ENCODE measurements at regions not wholly inside any gene's neighbourhood (a gene's known extent, or its start where the extent isn't known, plus 50 kb on each side); places are given as distances from the start of the nearest gene placed in this dataset.

- DNase-seq (ENCODE audit: low spot score): no peak
- ATAC-seq: no peak
- Mint-ChIP-seq H3K4me3 (peak overlapping the region; percentile 43), H3K4me1 (ENCODE audit: low read depth in 2 of 2) (peaks cover 42 to 53% of the 10 kb centered on the region in 2 donors), H3K9me3 (no peaks in the 10 kb centered on the region), H3K36me3 (no peaks in the 10 kb centered on the region), H3K27me3 (no peaks in the 10 kb centered on the region), H3K27ac (peak overlapping the region; percentile 22 to 65)
These were observed 159.2 kb downstream of the SNX18 start for GRCh38 chr5:54676481-54677340.

- H3K27me3 Mint-ChIP-seq: no peaks in the 10 kb centered on the region
- peak overlapping the region; percentile 44 to 53 for H3K27ac Mint-ChIP-seq
These were observed 156.1 kb downstream of the SNX18 start for GRCh38 chr5:54673523-54674225.

GRCh38 chr5:54672871-54673270 lies 155.3 kb downstream of the SNX18 start:
- peak overlapping the region; percentile 44 to 53 for H3K27ac Mint-ChIP-seq
- H3K27me3 Mint-ChIP-seq: no peaks in the 10 kb centered on the region
- no peaks in the 10 kb centered on the region for H3K9me3 Mint-ChIP-seq
- peaks cover 6% of the 10 kb centered on the region for H3K36me3 Mint-ChIP-seq
- peaks cover 66 to 71% of the 10 kb centered on the region in 2 donors for H3K4me1 Mint-ChIP-seq (ENCODE audit: low read depth in 2 of 2)
- H3K4me3 Mint-ChIP-seq: peak overlapping the region; percentile 42
- no peak for DNase-seq (ENCODE audit: low spot score)
- ATAC-seq: no peak

More at GRCh38 chr5:54673523-54674225, 156.1 kb downstream of the SNX18 start:
- H3K9me3 Mint-ChIP-seq: no peaks in the 10 kb centered on the region
- peaks cover 66 to 75% of the 10 kb centered on the region in 2 donors for H3K4me1 Mint-ChIP-seq (ENCODE audit: low read depth in 2 of 2)
- peak; percentile 92 to 95 for ATAC-seq
- H3K4me3 Mint-ChIP-seq: peak overlapping the region; percentile 42
- H3K36me3 Mint-ChIP-seq: no peaks in the 10 kb centered on the region
- peak; percentile 84 for DNase-seq (ENCODE audit: low spot score)

- no peak for ATAC-seq
- peaks cover 6% of the 10 kb centered on the region for H3K36me3 Mint-ChIP-seq
- H3K27me3 Mint-ChIP-seq: no peaks in the 10 kb centered on the region
- H3K4me1 Mint-ChIP-seq (ENCODE audit: low read depth in 2 of 2): peaks cover 66 to 67% of the 10 kb centered on the region in 2 donors
- peak overlapping the region in 1 of 2 donors; percentile 81 for H3K27ac Mint-ChIP-seq
- no peaks in the 10 kb centered on the region for H3K9me3 Mint-ChIP-seq
- no peak overlapping the region for H3K4me3 Mint-ChIP-seq
- no peak for DNase-seq (ENCODE audit: low spot score)
These were observed 154.1 kb downstream of the SNX18 start for GRCh38 chr5:54671681-54672080.

DNA sequence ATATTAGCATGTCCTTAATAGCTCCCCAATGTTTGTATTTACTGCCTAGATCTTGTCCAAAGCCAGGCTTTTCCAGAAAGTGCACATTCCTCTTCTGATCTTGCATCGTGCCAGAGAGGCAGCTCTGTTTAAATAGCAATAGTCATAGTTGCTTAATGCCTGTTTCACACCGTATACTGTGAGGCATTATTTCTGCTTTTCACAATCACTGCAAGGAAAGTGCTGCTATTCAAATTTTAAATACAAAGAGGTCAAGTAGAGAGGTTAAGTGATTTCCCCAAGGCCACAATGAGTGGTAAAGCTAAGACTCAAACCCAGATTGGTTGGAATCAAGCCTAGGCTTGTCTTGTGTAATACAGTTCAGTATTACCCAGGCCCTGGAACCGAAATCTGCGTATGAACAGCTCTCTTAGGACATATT lies 153.6 kb downstream of the SNX18 start:
- H3K27ac Mint-ChIP-seq: peak overlapping the region; percentile 12 to 81
- DNase-seq (ENCODE audit: low spot score) (no peak), ATAC-seq (peak; percentile 67 to 85)
- H3K4me3 Mint-ChIP-seq: peak overlapping the region; percentile 16
- no peaks in the 10 kb centered on the region for H3K9me3 Mint-ChIP-seq
- no peaks in the 10 kb centered on the region for H3K27me3 Mint-ChIP-seq
- peaks cover 61 to 62% of the 10 kb centered on the region in 2 donors for H3K4me1 Mint-ChIP-seq (ENCODE audit: low read depth in 2 of 2)
- H3K36me3 Mint-ChIP-seq: peaks cover 6% of the 10 kb centered on the region

DNA sequence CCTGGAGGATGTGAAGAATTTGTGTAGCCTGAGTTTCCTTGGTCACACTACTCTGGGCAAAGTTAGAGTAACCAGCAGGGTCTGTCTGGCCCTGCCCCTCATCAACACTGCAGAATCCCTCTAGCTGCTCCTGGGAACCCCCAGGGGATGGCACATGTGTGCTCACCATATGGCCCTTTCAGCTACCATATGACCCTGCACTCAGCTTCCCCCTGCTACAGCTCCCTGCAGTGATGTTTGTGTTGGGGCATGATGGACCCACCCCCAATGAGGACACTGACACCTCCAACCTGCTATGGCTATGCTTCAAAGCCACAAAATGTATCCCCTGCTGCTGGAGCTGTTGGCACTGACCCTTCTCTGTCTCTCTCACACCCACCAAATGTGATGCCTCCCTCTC lies 152.7 kb downstream of the SNX18 start:
- Mint-ChIP-seq H3K9me3 (no peaks in the 10 kb centered on the region), H3K4me1 (ENCODE audit: low read depth in 2 of 2) (peaks cover 57 to 58% of the 10 kb centered on the region in 2 donors), H3K4me3 (peak overlapping the region; percentile 16), H3K36me3 (peaks cover 6% of the 10 kb centered on the region), H3K27ac (peak overlapping the region; percentile 12 to 81), H3K27me3 (no peaks in the 10 kb centered on the region)
- DNase-seq (ENCODE audit: low spot score): no peak
- ATAC-seq: no peak

- ATAC-seq: no peak
- Mint-ChIP-seq H3K4me1 (ENCODE audit: low read depth in 2 of 2) (peaks cover 52 to 55% of the 10 kb centered on the region in 2 donors), H3K9me3 (no peaks in the 10 kb centered on the region), H3K27me3 (no peaks in the 10 kb centered on the region), H3K4me3 (peak overlapping the region; percentile 6), H3K27ac (peak overlapping the region in 1 of 2 donors; percentile 81), H3K36me3 (peaks cover 6% of the 10 kb centered on the region)
- no peak for DNase-seq (ENCODE audit: low spot score)
These were observed 152.3 kb downstream of the SNX18 start for GRCh38 chr5:54669845-54670244.

DNA sequence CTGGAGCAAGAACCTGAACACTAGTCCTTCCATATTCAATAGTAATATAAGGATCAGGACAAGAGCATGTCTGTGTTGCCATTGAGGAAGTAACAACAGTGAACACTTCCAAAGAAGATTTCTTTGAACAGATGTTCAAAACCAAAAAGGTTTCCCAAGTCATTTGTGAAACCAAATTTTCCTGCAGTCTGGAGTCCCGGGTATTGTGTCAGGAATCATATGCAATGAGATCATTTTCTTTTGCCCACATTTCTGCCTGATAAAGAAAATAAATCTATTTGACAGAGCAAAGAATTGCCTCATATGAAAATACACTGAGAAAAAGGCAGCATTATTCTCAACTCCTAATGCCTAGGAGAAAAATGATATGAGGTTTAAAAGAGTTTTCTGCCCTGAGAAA lies 151.7 kb downstream of the SNX18 start:
- no peaks in the 10 kb centered on the region for H3K27me3 Mint-ChIP-seq
- ATAC-seq: no peak
- DNase-seq (ENCODE audit: low spot score): no peak
- peaks cover 47 to 50% of the 10 kb centered on the region in 2 donors for H3K4me1 Mint-ChIP-seq (ENCODE audit: low read depth in 2 of 2)
- H3K36me3 Mint-ChIP-seq: peaks cover 6% of the 10 kb centered on the region
- H3K27ac Mint-ChIP-seq: peak overlapping the region in 1 of 2 donors; percentile 81
- H3K4me3 Mint-ChIP-seq: peak overlapping the region; percentile 6
- no peaks in the 10 kb centered on the region for H3K9me3 Mint-ChIP-seq

GRCh38 chr5:54668096-54668495 lies 150.5 kb downstream of the SNX18 start:
- ATAC-seq: no peak
- Mint-ChIP-seq H3K4me3 (no peak overlapping the region), H3K36me3 (peaks cover 6% of the 10 kb centered on the region), H3K9me3 (no peaks in the 10 kb centered on the region), H3K27ac (no peak overlapping the region), H3K4me1 (ENCODE audit: low read depth in 2 of 2) (peaks cover 35 to 43% of the 10 kb centered on the region in 2 donors), H3K27me3 (no peaks in the 10 kb centered on the region)
- no peak for DNase-seq (ENCODE audit: low spot score)

GRCh38 chr5:54667136-54667535 lies 149.6 kb downstream of the SNX18 start:
- no peaks in the 10 kb centered on the region for H3K9me3 Mint-ChIP-seq
- H3K4me3 Mint-ChIP-seq: no peak overlapping the region
- peaks cover 25 to 34% of the 10 kb centered on the region in 2 donors for H3K4me1 Mint-ChIP-seq (ENCODE audit: low read depth in 2 of 2)
- H3K27me3 Mint-ChIP-seq: no peaks in the 10 kb centered on the region
- peaks cover 6% of the 10 kb centered on the region for H3K36me3 Mint-ChIP-seq
- DNase-seq (ENCODE audit: low spot score) (no peak), ATAC-seq (no peak)
- H3K27ac Mint-ChIP-seq: no peak overlapping the region

DNA sequence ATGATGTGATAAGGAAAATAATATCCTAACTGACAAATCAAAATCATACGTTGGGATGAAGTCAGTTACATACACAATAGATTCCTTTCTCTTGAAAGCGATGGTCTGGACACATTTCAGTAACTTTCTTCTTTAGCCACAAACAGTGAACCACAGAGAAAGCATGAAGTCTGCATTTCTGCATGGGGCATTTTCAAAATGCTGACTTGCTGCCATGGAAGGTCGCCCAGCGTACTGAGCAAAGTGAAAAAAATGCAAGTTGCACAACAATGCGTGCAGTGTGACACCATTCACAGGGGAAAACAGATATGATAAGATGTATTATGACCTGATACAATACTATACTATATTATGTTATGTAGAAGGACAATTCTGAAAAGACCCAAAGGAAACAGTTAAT lies 146.3 kb downstream of the SNX18 start:
- Mint-ChIP-seq H3K27ac (peak overlapping the region in 1 of 2 donors; percentile 12), H3K4me3 (no peak overlapping the region), H3K36me3 (peaks cover 6% of the 10 kb centered on the region), H3K27me3 (no peaks in the 10 kb centered on the region), H3K4me1 (ENCODE audit: low read depth in 2 of 2) (peaks cover 0 to 12% of the 10 kb centered on the region in 2 donors), H3K9me3 (no peaks in the 10 kb centered on the region)
- ATAC-seq: no peak
- DNase-seq (ENCODE audit: low spot score): no peak

- Mint-ChIP-seq H3K27ac (no peak overlapping the region), H3K9me3 (no peaks in the 10 kb centered on the region), H3K4me3 (no peak overlapping the region), H3K36me3 (no peaks in the 10 kb centered on the region), H3K27me3 (no peaks in the 10 kb centered on the region), H3K4me1 (ENCODE audit: low read depth in 2 of 2) (peaks cover 1 to 12% of the 10 kb centered on the region in 2 donors)
- DNase-seq (ENCODE audit: low spot score) (no peak), ATAC-seq (no peak)
These were observed 143.6 kb downstream of the SNX18 start for GRCh38 chr5:54661111-54661510.

GRCh38 chr5:54659700-54660131 lies 142.2 kb downstream of the SNX18 start:
- Mint-ChIP-seq H3K27ac (no peak overlapping the region), H3K4me1 (ENCODE audit: low read depth in 2 of 2) (peaks cover 15 to 21% of the 10 kb centered on the region in 2 donors), H3K36me3 (no peaks in the 10 kb centered on the region), H3K9me3 (no peaks in the 10 kb centered on the region), H3K27me3 (no peaks in the 10 kb centered on the region), H3K4me3 (no peak overlapping the region)
- DNase-seq (ENCODE audit: low spot score): no peak
- ATAC-seq: no peak

- H3K27ac Mint-ChIP-seq: no peak overlapping the region
- DNase-seq (ENCODE audit: low spot score) (no peak), ATAC-seq (no peak)
- no peak overlapping the region for H3K4me3 Mint-ChIP-seq
- H3K36me3 Mint-ChIP-seq: no peaks in the 10 kb centered on the region
- H3K27me3 Mint-ChIP-seq: no peaks in the 10 kb centered on the region
- H3K4me1 Mint-ChIP-seq (ENCODE audit: low read depth in 2 of 2): peaks cover 29 to 32% of the 10 kb centered on the region in 2 donors
- no peaks in the 10 kb centered on the region for H3K9me3 Mint-ChIP-seq
These were observed 140.5 kb downstream of the SNX18 start for GRCh38 chr5:54658010-54658409.

Measured in natural killer cell treated with Interleukin-12 subunit alpha and Interleukin-12 subunit beta and Interleukin-15 and Interleukin-18, amount 100 ng/mL, for 72 hours (primary cell).